Activated T-helper 1 cell treated with anti-CD3 and anti-CD28 coated beads, Interleukin-2, amount 50 U/mL, for 16 hours (primary cell): ENCODE measurements at regions not wholly inside any gene's neighbourhood (a gene's known extent, or its start where the extent isn't known, plus 50 kb on each side); places are given as distances from the start of the nearest gene placed in this dataset.
"Not testable (repeated sequence)": the region's sequence is repeated elsewhere in the genome, so short reads cannot be mapped to it uniquely, and the experiment has no call there.

ENCODE experiments used
- DNase-seq, 2 donors: peaks; one replicate each; pipeline ENCODE4 v3.0.0-alpha.2; 2020; ENCODE audit warnings: low read depth in 1 of 2, low spot score in 1 of 2

- DNase-seq, result no peak
Measured at GRCh38 chr2:240253583-240254145, 113.2 kb upstream of the OTOS start.

- DNase-seq, result no peak
Measured at GRCh38 chr2:240254337-240255164, 114.1 kb upstream of the OTOS start.

GRCh38 chr2:240255165-240255491, 114.7 kb upstream of the OTOS start:
- DNase-seq, result no peak

GRCh38 chr2:240255811-240256703, 115.6 kb upstream of the OTOS start:
- DNase-seq, result no peak

- no peak for DNase-seq
Measured at GRCh38 chr2:240256704-240257637, 116.5 kb upstream of the OTOS start.

- DNase-seq, result no peak
Measured at GRCh38 chr2:240257940-240258580, 117.6 kb upstream of the OTOS start.

- DNase-seq, result no peak
Measured at GRCh38 chr2:240258685-240259084, 118.2 kb upstream of the OTOS start.

- no peak for DNase-seq
Measured at GRCh38 chr2:240259201-240259923, 118.9 kb upstream of the OTOS start.

- DNase-seq, result no peak
Measured at GRCh38 chr2:240259924-240260529, 119.6 kb upstream of the OTOS start.

GRCh38 chr2:240260664-240261063, 120.2 kb upstream of the OTOS start:
- DNase-seq, result no peak

- not testable (repeated sequence) for DNase-seq
Measured at GRCh38 chr2:240262578-240262977, 122.1 kb upstream of the OTOS start.

- no peak for DNase-seq
Measured at GRCh38 chr2:240269380-240269779, 128.9 kb upstream of the OTOS start.

GRCh38 chr2:240269886-240270285, 129.4 kb upstream of the OTOS start:
- no peak for DNase-seq

GRCh38 chr2:240271716-240272341, 131.4 kb upstream of the OTOS start:
- no peak for DNase-seq

GRCh38 chr2:240275386-240275785, 134.9 kb upstream of the OTOS start:
- no peak for DNase-seq

GRCh38 chr2:240277073-240277806, 136.8 kb upstream of the OTOS start:
- no peak for DNase-seq

GRCh38 chr2:240277807-240278522, 137.5 kb upstream of the OTOS start:
- no peak for DNase-seq

GRCh38 chr2:240278661-240279060, 138.2 kb upstream of the OTOS start:
- DNase-seq, result no peak
